HG02763 (cell line): ENCODE measurements at regions not wholly inside any gene's neighbourhood (a gene's known extent, or its start where the extent isn't known, plus 50 kb on each side); places are given as distances from the start of the nearest gene placed in this dataset.
"Not testable (repeated sequence)": the region's sequence is repeated elsewhere in the genome, so short reads cannot be mapped to it uniquely, and the experiment has no call there.

Experiments
- ATAC-seq: cut with Tn5 transposase; IDR thresholded peaks from one replicate; pipeline ENCODE4 v1.9.1; 2021; ENCODE audit warnings: mild to moderate bottlenecking, moderate library complexity; ENCODE audit not compliant: unreplicated experiment

- no peak for ATAC-seq
Measured at GRCh38 chr18:41899535-41899934, 55.5 kb upstream of the PIK3C3 start.

GRCh38 chr18:41893432-41893831 lies 61.6 kb upstream of the PIK3C3 start:
- no peak for ATAC-seq

GRCh38 chr18:41887100-41887499 lies 67.9 kb upstream of the PIK3C3 start:
- ATAC-seq: no peak

- no peak for ATAC-seq
Measured at GRCh38 chr18:41886126-41886807, 68.8 kb upstream of the PIK3C3 start.

- ATAC-seq: no peak
Measured at GRCh38 chr18:41881285-41881684, 73.7 kb upstream of the PIK3C3 start.

GRCh38 chr18:41879256-41879655 lies 75.8 kb upstream of the PIK3C3 start:
- ATAC-seq: no peak

GRCh38 chr18:41875094-41875780 lies 79.8 kb upstream of the PIK3C3 start:
- ATAC-seq: no peak

GRCh38 chr18:41873730-41874129 lies 81.3 kb upstream of the PIK3C3 start:
- ATAC-seq: no peak

GRCh38 chr18:41872206-41872605 lies 82.8 kb upstream of the PIK3C3 start:
- ATAC-seq: no peak

- no peak for ATAC-seq
Measured at GRCh38 chr18:41871229-41872000, 83.6 kb upstream of the PIK3C3 start.

- no peak for ATAC-seq
Measured at GRCh38 chr18:41870817-41871216, 84.2 kb upstream of the PIK3C3 start.

- no peak for ATAC-seq
Measured at GRCh38 chr18:41870191-41870590, 84.8 kb upstream of the PIK3C3 start.

GRCh38 chr18:41865796-41866195 lies 89.2 kb upstream of the PIK3C3 start:
- ATAC-seq: not testable (repeated sequence)

- no peak for ATAC-seq
Measured at GRCh38 chr18:41864216-41864615, 90.8 kb upstream of the PIK3C3 start.

GRCh38 chr18:41862921-41863320 lies 92.1 kb upstream of the PIK3C3 start:
- ATAC-seq: no peak

- ATAC-seq: no peak
Measured at GRCh38 chr18:41860987-41861386, 94.0 kb upstream of the PIK3C3 start.

GRCh38 chr18:41858761-41859555 lies 96.1 kb upstream of the PIK3C3 start:
- no peak for ATAC-seq

- ATAC-seq: no peak
Measured at GRCh38 chr18:41853280-41853679, 101.8 kb upstream of the PIK3C3 start.

GRCh38 chr18:41850781-41851180 lies 104.3 kb upstream of the PIK3C3 start:
- no peak for ATAC-seq

GRCh38 chr18:41849632-41850031 lies 105.4 kb upstream of the PIK3C3 start:
- no peak for ATAC-seq

GRCh38 chr18:41845563-41845962 lies 109.5 kb upstream of the PIK3C3 start:
- ATAC-seq: no peak
